GM12873 (cell line): ENCODE measurements at regions not wholly inside any gene's neighbourhood (a gene's known extent, or its start where the extent isn't known, plus 50 kb on each side); places are given as distances from the start of the nearest gene placed in this dataset.

Experiments
- TF ChIP-seq, protein P1 (sequence below): IDR thresholded peaks from 2 replicates; pipeline ENCODE4 v1.5.1; 2012; ENCODE audit warnings: low read depth, mild to moderate bottlenecking, moderate library complexity, low read length, control low read depth; ENCODE audit not compliant: insufficient read depth; ENCODE audit errors: missing control alignments

DNA sequence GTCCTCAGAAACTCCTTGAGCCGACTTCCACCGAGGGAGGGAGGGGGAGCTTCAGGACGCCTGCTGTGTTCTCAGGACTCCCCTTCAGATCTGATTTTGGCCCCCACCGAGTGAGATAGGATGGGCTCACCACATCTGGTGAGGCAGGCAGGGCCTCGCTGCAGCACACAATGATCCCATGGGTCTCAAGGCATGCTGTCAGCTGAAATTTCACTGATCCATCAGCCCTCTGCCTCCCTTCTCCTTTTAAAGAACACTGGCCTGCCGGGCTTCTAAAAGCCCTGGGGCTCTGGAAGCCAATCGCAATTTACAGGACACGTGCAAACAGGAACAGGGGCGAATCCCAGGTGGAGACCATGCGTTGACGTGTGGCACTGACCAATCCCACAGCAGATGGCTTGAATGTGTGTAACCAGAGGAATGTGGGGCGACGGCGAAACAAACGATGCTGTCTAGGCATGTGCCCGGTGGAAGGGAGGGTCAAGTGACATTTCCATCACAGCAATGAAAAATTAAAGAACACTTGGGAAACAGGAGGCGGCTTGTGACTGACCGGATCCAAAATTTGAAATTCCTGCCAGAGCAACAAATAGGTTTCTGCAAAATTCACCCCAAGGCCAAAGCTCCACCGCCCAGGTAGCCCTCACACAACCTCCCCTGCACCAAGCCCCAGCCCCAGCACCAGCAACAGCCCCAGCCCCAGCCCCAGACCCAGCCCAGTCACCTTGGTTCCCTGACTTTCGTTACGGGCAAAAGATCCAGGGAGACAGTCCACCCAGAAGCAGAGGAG, 167.1 kb upstream of the ZNF337 start:
- TF ChIP-seq, protein P1, sequence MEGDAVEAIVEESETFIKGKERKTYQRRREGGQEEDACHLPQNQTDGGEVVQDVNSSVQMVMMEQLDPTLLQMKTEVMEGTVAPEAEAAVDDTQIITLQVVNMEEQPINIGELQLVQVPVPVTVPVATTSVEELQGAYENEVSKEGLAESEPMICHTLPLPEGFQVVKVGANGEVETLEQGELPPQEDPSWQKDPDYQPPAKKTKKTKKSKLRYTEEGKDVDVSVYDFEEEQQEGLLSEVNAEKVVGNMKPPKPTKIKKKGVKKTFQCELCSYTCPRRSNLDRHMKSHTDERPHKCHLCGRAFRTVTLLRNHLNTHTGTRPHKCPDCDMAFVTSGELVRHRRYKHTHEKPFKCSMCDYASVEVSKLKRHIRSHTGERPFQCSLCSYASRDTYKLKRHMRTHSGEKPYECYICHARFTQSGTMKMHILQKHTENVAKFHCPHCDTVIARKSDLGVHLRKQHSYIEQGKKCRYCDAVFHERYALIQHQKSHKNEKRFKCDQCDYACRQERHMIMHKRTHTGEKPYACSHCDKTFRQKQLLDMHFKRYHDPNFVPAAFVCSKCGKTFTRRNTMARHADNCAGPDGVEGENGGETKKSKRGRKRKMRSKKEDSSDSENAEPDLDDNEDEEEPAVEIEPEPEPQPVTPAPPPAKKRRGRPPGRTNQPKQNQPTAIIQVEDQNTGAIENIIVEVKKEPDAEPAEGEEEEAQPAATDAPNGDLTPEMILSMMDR: no peak

GRCh38 chr20:25860531-25861150, 164.0 kb upstream of the ZNF337 start:
- TF ChIP-seq, protein P1: no peak

DNA sequence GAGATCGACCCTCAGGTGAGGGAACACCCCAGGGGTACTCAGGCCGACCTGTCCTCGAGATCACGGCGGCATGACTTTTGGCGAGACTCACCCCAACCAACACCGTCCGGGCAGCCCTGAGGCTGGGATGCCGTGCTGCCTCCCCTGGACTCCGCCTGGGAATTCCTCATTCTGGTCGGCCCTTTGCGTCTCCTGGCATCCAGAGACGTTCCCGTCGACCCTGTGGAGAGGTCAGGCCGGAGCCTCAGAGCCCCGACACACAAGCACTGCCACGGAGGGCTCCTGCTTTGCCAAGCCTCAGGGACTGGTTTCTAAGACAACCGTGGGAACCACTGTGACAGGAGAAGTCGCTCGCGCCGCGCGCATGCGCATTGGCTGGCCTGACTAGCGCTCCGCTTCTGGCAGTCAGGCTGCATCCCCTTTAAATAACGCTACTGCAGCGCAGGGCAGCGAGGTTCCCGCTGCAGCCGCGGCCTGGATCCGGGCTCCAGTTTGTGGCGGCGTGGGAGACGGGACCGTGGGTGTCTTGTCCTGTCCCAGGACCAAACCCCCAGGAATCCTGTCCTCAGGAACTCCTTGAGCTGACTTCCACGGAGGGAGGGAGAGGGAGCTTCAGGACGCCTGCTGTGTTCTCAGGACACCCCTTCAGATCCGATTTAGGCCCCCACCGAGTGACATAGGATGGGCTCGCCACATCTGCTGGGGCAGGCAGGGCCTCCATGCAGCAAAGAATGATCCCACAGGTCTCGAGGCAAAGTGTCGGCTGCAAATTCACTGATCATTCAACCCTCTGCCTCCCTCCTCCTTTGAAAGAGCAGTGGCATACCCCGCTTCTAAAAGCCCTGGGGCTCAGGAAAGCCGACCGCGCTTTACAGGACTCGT, 163.2 kb upstream of the ZNF337 start:
- TF ChIP-seq, protein P1: no peak

DNA sequence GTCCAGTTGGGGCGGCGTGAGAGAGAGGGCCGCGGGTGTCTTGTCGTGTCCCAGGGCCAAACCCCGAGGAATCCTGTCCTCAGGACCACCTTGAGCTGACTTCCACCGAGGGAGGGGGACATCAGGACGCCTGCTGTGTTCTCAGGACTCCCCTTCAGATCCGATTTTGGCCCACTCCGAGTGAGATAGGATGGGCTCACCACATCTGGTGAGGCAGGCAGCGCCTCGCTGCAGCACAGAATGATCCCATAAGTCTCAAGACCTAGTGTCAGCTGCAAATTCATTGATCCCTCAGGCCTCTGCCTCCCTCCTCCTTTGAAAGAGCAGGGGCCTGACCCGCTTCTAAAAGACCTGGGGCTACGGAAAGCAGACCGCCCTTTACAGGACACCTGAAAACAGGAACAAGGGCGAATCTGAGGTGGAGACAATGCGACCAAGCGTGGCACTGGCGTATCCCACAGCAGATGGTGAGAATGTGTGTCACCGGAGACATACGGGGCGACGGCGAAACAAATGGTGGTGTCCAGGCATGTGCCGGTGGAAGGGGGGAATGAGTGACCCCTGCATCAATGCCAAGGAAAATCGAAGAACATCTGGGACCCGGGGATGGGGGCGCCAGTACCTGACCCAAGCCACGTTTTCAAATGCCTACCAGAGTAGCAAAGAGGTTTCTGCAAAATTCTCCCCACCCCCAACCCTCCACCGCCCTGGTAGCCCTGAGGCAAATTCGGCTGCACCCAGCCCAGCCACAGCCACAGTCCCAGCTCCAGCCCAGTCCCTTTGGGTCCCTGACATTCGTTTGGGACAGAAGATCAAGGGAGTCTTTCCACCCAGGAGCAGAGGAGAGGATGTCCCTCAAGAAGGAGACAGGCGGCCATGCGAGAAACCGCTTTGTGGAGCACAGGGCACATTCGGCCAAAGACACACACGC, 162.1 kb upstream of the ZNF337 start:
- TF ChIP-seq, protein P1: no peak

- TF ChIP-seq, protein P1: no peak
Measured at GRCh38 chr20:25856256-25856884, 159.7 kb upstream of the ZNF337 start.

GRCh38 chr20:25848222-25848621, 151.6 kb upstream of the ZNF337 start:
- TF ChIP-seq, protein P1: no peak
